Cardiac muscle cell (in vitro differentiated cells and primary cell): ENCODE measurements at regions not wholly inside any gene's neighbourhood (a gene's known extent, or its start where the extent isn't known, plus 50 kb on each side); places are given as distances from the start of the nearest gene placed in this dataset.

Source experiments
- DNase-seq, 2 donors: peaks; one replicate each; pipeline versions ENCODE4 v3.0.0 to v3.0.0-alpha.2; 2010 to 2017; ENCODE audit warnings: low read depth in 1 of 2, low spot score in 1 of 2
- H3K27ac ChIP-seq: fragments of 200-600 bp; sonication (generic); 2 replicates; pipeline ENCODE4 v1.5.1; 2016
- H3K27me3 ChIP-seq: fragments of 200-600 bp; sonication (generic); 2 replicates; pipeline ENCODE4 v1.6.0; 2016; ENCODE audit warnings: control low read depth
- H3K36me3 ChIP-seq: fragments of 200-600 bp; sonication (generic); 2 replicates; pipeline ENCODE4 v1.5.1; 2016; ENCODE audit warnings: control low read depth
- H3K4me1 ChIP-seq: fragments of 200-600 bp; sonication (generic); 2 replicates; pipeline ENCODE4 v1.8.1; 2017; ENCODE audit warnings: low read depth, mild to moderate bottlenecking, mixed run types
- H3K4me3 ChIP-seq: fragments of 200-600 bp; sonication (generic); 2 replicates; pipeline ENCODE4 v1.5.1; 2016; ENCODE audit warnings: mild to moderate bottlenecking
- H3K9me3 ChIP-seq: fragments of 200-600 bp; sonication (generic); 2 replicates; pipeline ENCODE4 v1.5.1; 2017; ENCODE audit warnings: low read depth, mild to moderate bottlenecking, control low read depth
- TF ChIP-seq, protein P1 (sequence below): IDR thresholded peaks from 2 replicates; pipeline ENCODE4 v1.5.1; 2012; ENCODE audit warnings: low read depth, mild to moderate bottlenecking, low read length

DNA sequence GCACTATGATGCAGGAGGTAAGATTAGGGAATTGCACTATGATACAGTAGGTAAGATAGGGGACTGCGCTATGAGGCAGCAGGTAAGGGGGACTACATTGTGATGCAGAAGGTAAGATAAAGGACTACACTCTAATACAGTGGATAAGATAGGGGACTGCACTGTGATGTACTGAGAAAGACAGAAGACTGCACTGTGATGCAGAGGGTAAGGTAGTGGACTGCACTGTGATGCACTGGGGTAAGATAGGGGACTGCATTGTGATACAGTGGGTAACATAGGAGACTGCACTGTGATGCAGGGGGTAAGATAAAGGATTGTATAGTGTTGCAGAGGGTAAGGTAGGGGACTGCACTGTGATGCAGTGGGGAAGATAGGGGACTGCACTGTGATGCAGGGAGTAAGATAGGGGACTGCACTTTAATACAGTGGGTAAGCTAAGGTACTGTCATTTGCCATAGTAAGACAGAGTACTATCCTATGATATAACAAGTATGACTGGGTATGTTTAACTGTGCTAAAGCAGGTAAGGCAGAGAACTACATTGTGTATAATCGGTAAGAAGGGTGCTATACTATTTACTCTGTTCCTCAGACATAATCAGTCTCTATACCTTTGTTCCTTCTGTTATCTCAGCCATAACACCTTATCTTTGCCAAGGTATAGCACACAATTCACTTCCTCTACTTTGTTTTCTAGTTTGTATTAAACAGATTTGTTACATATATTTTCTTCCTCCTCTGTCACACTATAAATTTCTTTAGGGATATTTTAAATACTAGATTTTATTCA lies 208.5 kb downstream of the BARHL2 start:
- Histone ChIP-seq H3K27me3 (no peaks in the 10 kb centered on the region), H3K9me3 (no peaks in the 10 kb centered on the region), H3K36me3 (no peaks in the 10 kb centered on the region), H3K4me1 (no peaks in the 10 kb centered on the region), H3K27ac (no peak overlapping the region), H3K4me3 (no peak overlapping the region)
- TF ChIP-seq, protein P1, sequence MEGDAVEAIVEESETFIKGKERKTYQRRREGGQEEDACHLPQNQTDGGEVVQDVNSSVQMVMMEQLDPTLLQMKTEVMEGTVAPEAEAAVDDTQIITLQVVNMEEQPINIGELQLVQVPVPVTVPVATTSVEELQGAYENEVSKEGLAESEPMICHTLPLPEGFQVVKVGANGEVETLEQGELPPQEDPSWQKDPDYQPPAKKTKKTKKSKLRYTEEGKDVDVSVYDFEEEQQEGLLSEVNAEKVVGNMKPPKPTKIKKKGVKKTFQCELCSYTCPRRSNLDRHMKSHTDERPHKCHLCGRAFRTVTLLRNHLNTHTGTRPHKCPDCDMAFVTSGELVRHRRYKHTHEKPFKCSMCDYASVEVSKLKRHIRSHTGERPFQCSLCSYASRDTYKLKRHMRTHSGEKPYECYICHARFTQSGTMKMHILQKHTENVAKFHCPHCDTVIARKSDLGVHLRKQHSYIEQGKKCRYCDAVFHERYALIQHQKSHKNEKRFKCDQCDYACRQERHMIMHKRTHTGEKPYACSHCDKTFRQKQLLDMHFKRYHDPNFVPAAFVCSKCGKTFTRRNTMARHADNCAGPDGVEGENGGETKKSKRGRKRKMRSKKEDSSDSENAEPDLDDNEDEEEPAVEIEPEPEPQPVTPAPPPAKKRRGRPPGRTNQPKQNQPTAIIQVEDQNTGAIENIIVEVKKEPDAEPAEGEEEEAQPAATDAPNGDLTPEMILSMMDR, result no peak
- DNase-seq, result no peak

DNA sequence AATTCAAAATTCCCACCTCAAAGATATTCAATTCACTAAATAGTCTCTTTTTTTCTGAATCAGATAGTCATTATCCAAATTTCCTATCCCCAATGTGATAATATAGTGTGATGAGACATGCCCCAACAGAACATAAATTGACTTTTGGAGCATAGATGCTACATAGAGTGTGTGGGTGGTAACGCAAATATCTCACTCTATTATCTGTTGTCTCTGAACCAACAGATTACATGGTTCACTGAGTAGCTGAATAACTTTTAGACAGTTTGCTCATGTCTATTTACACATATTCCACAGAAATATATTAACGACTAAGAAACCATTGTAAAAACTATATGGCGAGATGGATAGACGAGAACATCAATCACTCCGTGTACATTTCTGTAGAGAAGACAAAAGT lies 209.9 kb downstream of the BARHL2 start:
- no peak for DNase-seq
- TF ChIP-seq, protein P1, result no peak

DNA sequence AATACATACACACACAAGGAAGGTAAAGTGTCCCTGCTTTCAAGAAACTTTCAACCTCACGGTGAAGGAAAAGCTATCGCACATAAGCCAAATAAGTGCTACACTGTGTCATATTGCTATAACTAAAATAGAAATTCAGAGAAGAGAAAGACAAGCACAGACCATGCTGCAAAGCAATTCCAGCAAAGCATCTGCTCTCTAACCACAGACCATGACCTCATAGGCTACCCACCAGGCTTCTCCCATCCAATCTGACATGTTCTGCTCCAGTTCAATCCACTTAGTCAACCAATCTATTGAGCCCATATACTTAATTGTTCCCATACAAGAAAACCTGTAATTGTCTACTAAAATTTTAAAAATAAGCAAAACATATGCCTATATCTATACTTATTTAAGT lies 211.3 kb downstream of the BARHL2 start:
- peaks cover 5% of the 10 kb centered on the region for H3K4me1 ChIP-seq
- no peaks in the 10 kb centered on the region for H3K36me3 ChIP-seq
- TF ChIP-seq, protein P1, result no peak
- H3K27ac ChIP-seq, result no peak overlapping the region
- no peak overlapping the region for H3K4me3 ChIP-seq
- H3K9me3 ChIP-seq, result no peaks in the 10 kb centered on the region
- no peaks in the 10 kb centered on the region for H3K27me3 ChIP-seq
- DNase-seq, result no peak

More for the DNA sequence above, 209.9 kb downstream of the BARHL2 start:
- no peaks in the 10 kb centered on the region for H3K27me3 ChIP-seq
- no peaks in the 10 kb centered on the region for H3K9me3 ChIP-seq
- H3K36me3 ChIP-seq, result no peaks in the 10 kb centered on the region
- no peaks in the 10 kb centered on the region for H3K4me1 ChIP-seq
- no peak overlapping the region for H3K27ac ChIP-seq
- no peak overlapping the region for H3K4me3 ChIP-seq

DNA sequence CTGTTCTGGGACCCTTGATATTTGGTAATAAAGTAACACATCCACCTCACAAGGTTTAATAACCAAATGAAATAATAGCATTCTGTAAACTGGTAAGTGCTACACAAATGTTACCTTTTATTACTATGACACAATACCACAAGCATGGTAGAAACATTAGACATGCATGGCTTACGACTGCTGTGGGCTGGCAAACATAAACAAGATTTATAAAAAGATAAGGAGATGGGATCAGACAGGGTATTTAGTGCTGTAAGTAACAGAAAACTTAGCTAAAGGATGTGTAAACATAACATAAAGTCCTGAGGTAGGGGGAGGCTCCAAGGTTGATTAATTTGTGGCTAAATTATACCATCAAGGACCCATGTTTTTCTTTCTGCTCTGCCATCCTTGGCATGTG lies 212.6 kb downstream of the BARHL2 start:
- TF ChIP-seq, protein P1, result no peak
- H3K4me3 ChIP-seq, result no peak overlapping the region
- H3K36me3 ChIP-seq, result no peaks in the 10 kb centered on the region
- no peak overlapping the region for H3K27ac ChIP-seq
- no peaks in the 10 kb centered on the region for H3K9me3 ChIP-seq
- H3K4me1 ChIP-seq, result peaks cover 5% of the 10 kb centered on the region
- no peaks in the 10 kb centered on the region for H3K27me3 ChIP-seq
- DNase-seq, result no peak

DNA sequence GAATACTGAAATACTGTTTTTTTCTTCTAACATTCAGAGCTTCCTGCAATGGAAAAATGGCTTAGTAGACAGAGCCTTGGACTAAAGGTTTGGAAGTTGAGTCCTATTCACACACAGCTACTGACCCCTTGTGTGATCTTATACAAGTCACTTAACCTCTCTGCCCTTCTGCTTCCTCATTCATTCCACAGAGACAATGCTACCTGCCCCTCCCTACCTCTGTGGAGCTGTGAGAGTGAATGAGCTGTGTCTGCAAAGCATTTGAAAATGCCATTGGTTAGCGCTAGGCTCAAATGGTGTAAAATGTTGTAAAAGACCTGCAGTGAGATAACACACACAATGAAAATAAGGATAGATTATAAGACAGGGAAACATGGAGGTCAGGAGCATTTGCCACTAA lies 214.4 kb downstream of the BARHL2 start:
- H3K27ac ChIP-seq, result no peak overlapping the region
- no peaks in the 10 kb centered on the region for H3K36me3 ChIP-seq
- peaks cover 5% of the 10 kb centered on the region for H3K4me1 ChIP-seq
- no peak overlapping the region for H3K4me3 ChIP-seq
- H3K9me3 ChIP-seq, result no peaks in the 10 kb centered on the region
- no peak for DNase-seq
- TF ChIP-seq, protein P1, result no peak
- no peaks in the 10 kb centered on the region for H3K27me3 ChIP-seq
